H1 (cell line): ENCODE measurements at regions not wholly inside any gene's neighbourhood (a gene's known extent, or its start where the extent isn't known, plus 50 kb on each side); places are given as distances from the start of the nearest gene placed in this dataset.

Source experiments
- HDAC2 ChIP-seq, 2 experiments: fragments of 300-600 bp in 1 of 2; sonication (generic) in 1 of 2; IDR thresholded peaks; 2 replicates each; pipeline ENCODE4 v1.6.1; 2011 to 2012; ENCODE audit warnings: low read depth in 2 of 2, low read length in 2 of 2, mild to moderate bottlenecking in 2 of 2, moderate library complexity in 2 of 2, borderline replicate concordance in 1 of 2, inconsistent platforms in 1 of 2
- SAP30 ChIP-seq: fragments of 300-600 bp; sonication (generic); IDR thresholded peaks from 2 replicates; pipeline ENCODE4 v1.7.1; 2012; ENCODE audit warnings: low read length, moderate library complexity, mild to moderate bottlenecking, inconsistent platforms; ENCODE audit not compliant: insufficient read depth, insufficient replicate concordance
- SRF ChIP-seq: IDR thresholded peaks from 2 replicates; pipeline ENCODE4 v1.6.1; 2011; ENCODE audit warnings: mild to moderate bottlenecking, low read depth, low read length, moderate library complexity

DNA sequence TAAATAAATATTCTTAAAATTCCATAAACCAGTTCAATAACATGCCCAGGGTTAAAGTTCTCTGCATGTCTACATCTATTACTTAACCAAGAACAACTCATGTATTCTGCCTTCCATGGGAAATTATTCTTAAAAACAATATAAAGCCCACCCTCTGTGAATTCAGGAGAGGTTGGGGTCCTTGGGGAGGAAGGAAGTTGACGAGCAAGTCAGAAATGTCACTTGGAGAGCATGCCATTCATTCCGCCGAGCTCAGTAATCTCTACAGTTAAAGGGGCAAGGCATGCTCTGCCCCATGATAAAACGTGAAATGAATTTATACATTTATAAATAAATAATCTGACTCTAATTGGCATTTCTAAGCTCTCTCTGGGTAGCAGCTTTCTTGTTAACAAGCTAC is 405.1 kb downstream of the TOX3 start (continued):
- TF ChIP-seq SAP30: no peak
- no peak for TF ChIP-seq HDAC2 (IDR thresholded peaks at IDR 0.05; ENCODE audit: borderline replicate concordance in 1 of 2, low read depth in 2 of 2, low read length in 2 of 2)
- no peak for TF ChIP-seq SRF
